SIG-M5 (cell line): ENCODE measurements at regions not wholly inside any gene's neighbourhood (a gene's known extent, or its start where the extent isn't known, plus 50 kb on each side); places are given as distances from the start of the nearest gene placed in this dataset.

Experiments used
- DNase-seq: peaks from one replicate; lab custom pipeline; 2025; lab: John Stamatoyannopoulos, UW

GRCh38 chr2:217086718-217087117 lies 226.9 kb upstream of the TNP1 start:
- no peak for DNase-seq

GRCh38 chr2:217086038-217086522 lies 226.2 kb upstream of the TNP1 start:
- peak; percentile 64 for DNase-seq

GRCh38 chr2:217085543-217085942 lies 225.7 kb upstream of the TNP1 start:
- DNase-seq, result no peak

GRCh38 chr2:217081799-217082198 lies 221.9 kb upstream of the TNP1 start:
- no peak for DNase-seq

GRCh38 chr2:217079165-217079564 lies 219.3 kb upstream of the TNP1 start:
- DNase-seq, result no peak

- no peak for DNase-seq
Observed at GRCh38 chr2:217077831-217078407, 218.1 kb upstream of the TNP1 start.

- no peak for DNase-seq
Observed at GRCh38 chr2:217076657-217077232, 216.9 kb upstream of the TNP1 start.

GRCh38 chr2:217076058-217076435 lies 216.2 kb upstream of the TNP1 start:
- DNase-seq, result no peak

- no peak for DNase-seq
Observed at GRCh38 chr2:217075268-217076057, 215.6 kb upstream of the TNP1 start.

- DNase-seq, result no peak
Observed at GRCh38 chr2:217074576-217075255, 214.9 kb upstream of the TNP1 start.

GRCh38 chr2:217071416-217071815 lies 211.6 kb upstream of the TNP1 start:
- DNase-seq, result no peak

- no peak for DNase-seq
Observed at GRCh38 chr2:217070611-217071010, 210.7 kb upstream of the TNP1 start.

GRCh38 chr2:217070043-217070430 lies 210.2 kb upstream of the TNP1 start:
- DNase-seq, result no peak

- no peak for DNase-seq
Observed at GRCh38 chr2:217069263-217070042, 209.6 kb upstream of the TNP1 start.

GRCh38 chr2:217068677-217069250 lies 208.9 kb upstream of the TNP1 start:
- DNase-seq, result no peak

GRCh38 chr2:217067787-217068186 lies 207.9 kb upstream of the TNP1 start:
- no peak for DNase-seq

- no peak for DNase-seq
Observed at GRCh38 chr2:217066510-217067270, 206.8 kb upstream of the TNP1 start.

- no peak for DNase-seq
Observed at GRCh38 chr2:217065695-217066405, 206.0 kb upstream of the TNP1 start.

GRCh38 chr2:217065012-217065290 lies 205.1 kb upstream of the TNP1 start:
- DNase-seq, result no peak

GRCh38 chr2:217064234-217065011 lies 204.6 kb upstream of the TNP1 start:
- DNase-seq, result no peak
